Liver (tissue), 8 donors: ENCODE measurements at regions not wholly inside any gene's neighbourhood (a gene's known extent, or its start where the extent isn't known, plus 50 kb on each side); places are given as distances from the start of the nearest gene placed in this dataset.

ENCODE experiments used
- DNase-seq: peaks from one replicate; pipeline ENCODE4 v3.0.0-alpha.2; 2017; ENCODE audit warnings: low spot score
- H3K27ac ChIP-seq, 2 donors: one replicate each; pipeline ENCODE4 v1.7.0; 2013; ENCODE audit warnings: inconsistent platforms in 2 of 2, low read length in 2 of 2, control low read depth in 1 of 2, low read depth in 1 of 2, mild to moderate bottlenecking in 1 of 2
- H3K27me3 ChIP-seq, 4 donors: one replicate each; pipeline versions ENCODE4 v1.6.1 to v1.7.0; 2013; ENCODE audit warnings: low read length in 3 of 4, inconsistent platforms in 1 of 4, mild to moderate bottlenecking in 1 of 4, moderate library complexity in 1 of 4; ENCODE audit not compliant: control insufficient read depth in 4 of 4, insufficient read depth in 4 of 4
- H3K36me3 ChIP-seq, 4 donors: one replicate each; pipeline versions ENCODE4 v1.6.1 to v1.7.0; 2013; ENCODE audit warnings: low read length in 3 of 4, mild to moderate bottlenecking in 3 of 4, low read depth in 1 of 4, moderate library complexity in 1 of 4; ENCODE audit not compliant: control insufficient read depth in 4 of 4, insufficient read depth in 3 of 4
- H3K4me1 ChIP-seq, 4 donors: one replicate each; pipeline versions ENCODE4 v1.6.1 to v1.7.0; 2013; ENCODE audit warnings: low read length in 3 of 4, mild to moderate bottlenecking in 3 of 4, moderate library complexity in 1 of 4; ENCODE audit not compliant: control insufficient read depth in 4 of 4, insufficient read depth in 4 of 4
- H3K4me3 ChIP-seq, 3 donors: one replicate each; pipeline versions ENCODE4 v1.6.1 to v1.7.0; 2013; ENCODE audit warnings: low read length in 3 of 3, control low read depth in 1 of 3, low read depth in 1 of 3, mild to moderate bottlenecking in 1 of 3
- H3K9ac ChIP-seq, 2 donors: one replicate each; pipeline ENCODE4 v1.7.0; 2013; ENCODE audit warnings: low read length in 2 of 2, mild to moderate bottlenecking in 2 of 2, moderate library complexity in 2 of 2, control low read depth in 1 of 2, low read depth in 1 of 2
- H3K9me3 ChIP-seq, 4 donors: one replicate each; pipeline versions ENCODE4 v1.6.1 to v1.7.0; 2013; ENCODE audit warnings: low read length in 3 of 4; ENCODE audit not compliant: control insufficient read depth in 4 of 4
- ATF3 ChIP-seq: IDR thresholded peaks from 2 replicates; pipeline ENCODE4 v1.6.1; 2016; ENCODE audit warnings: antibody characterized with exemption
- CTCF ChIP-seq: fragments of 150-350 bp; IDR thresholded peaks from 2 replicates; pipeline ENCODE4 v1.5.1; 2017; ENCODE audit warnings: improper control_type of control experiment, low read depth, low read length; ENCODE audit not compliant: missing input control
- EGR1 ChIP-seq, 2 donors: IDR thresholded peaks; 2 replicates each; pipeline ENCODE4 v1.6.1; 2016 to 2018; ENCODE audit warnings: antibody characterized with exemption in 2 of 2, low read depth in 2 of 2
- FOXA1 ChIP-seq: IDR thresholded peaks from 2 replicates; pipeline ENCODE4 v1.6.1; 2016; ENCODE audit warnings: antibody characterized with exemption
- FOXA2 ChIP-seq: IDR thresholded peaks from 2 replicates; pipeline ENCODE4 v1.6.1; 2016; ENCODE audit warnings: antibody characterized with exemption
- GABPA ChIP-seq, 2 donors: IDR thresholded peaks in 1 of 2; conservative IDR thresholded peaks in 1 of 2; 2 replicates each; pipeline ENCODE4 v1.6.1; 2016; ENCODE audit warnings: antibody characterized with exemption in 2 of 2, mild to moderate bottlenecking in 1 of 2, moderate library complexity in 1 of 2
- HNF4A ChIP-seq, 2 donors: conservative IDR thresholded peaks; 2 replicates each; pipeline ENCODE4 v1.6.1; 2016; ENCODE audit warnings: antibody characterized with exemption in 2 of 2, mild to moderate bottlenecking in 2 of 2
- HNF4G ChIP-seq: IDR thresholded peaks from 2 replicates; pipeline ENCODE4 v1.6.1; 2016; ENCODE audit warnings: antibody characterized with exemption
- JUND ChIP-seq, 2 donors: IDR thresholded peaks; 2 replicates each; pipeline ENCODE4 v1.6.1; 2016; ENCODE audit warnings: antibody characterized with exemption in 2 of 2
- MAX ChIP-seq: IDR thresholded peaks from 2 replicates; pipeline ENCODE4 v1.6.1; 2016; ENCODE audit warnings: antibody characterized with exemption
- NR2F2 ChIP-seq: IDR thresholded peaks from 2 replicates; pipeline ENCODE4 v1.6.1; 2016; ENCODE audit warnings: antibody characterized with exemption
- RAD21 ChIP-seq, 2 donors: IDR thresholded peaks; 2 replicates each; pipeline ENCODE4 v1.6.1; 2016; ENCODE audit warnings: antibody characterized with exemption in 2 of 2, mild to moderate bottlenecking in 2 of 2
- REST ChIP-seq: IDR thresholded peaks from 2 replicates; pipeline ENCODE4 v1.6.1; 2016; ENCODE audit warnings: antibody characterized with exemption, mild to moderate bottlenecking
- RXRA ChIP-seq, 2 donors: IDR thresholded peaks; 2 replicates each; pipeline ENCODE4 v1.6.1; 2017 to 2018; ENCODE audit warnings: antibody characterized with exemption in 2 of 2, mild to moderate bottlenecking in 1 of 2
- SP1 ChIP-seq: IDR thresholded peaks from 2 replicates; pipeline ENCODE4 v1.6.1; 2018; ENCODE audit warnings: antibody characterized with exemption, mild to moderate bottlenecking
- TAF1 ChIP-seq: conservative IDR thresholded peaks from 2 replicates; pipeline ENCODE4 v1.6.1; 2016; ENCODE audit warnings: antibody characterized with exemption, mild to moderate bottlenecking
- YY1 ChIP-seq: IDR thresholded peaks from 2 replicates; pipeline ENCODE4 v1.6.1; 2016; ENCODE audit warnings: antibody characterized with exemption, mild to moderate bottlenecking
- ZBTB33 ChIP-seq: IDR thresholded peaks from 2 replicates; pipeline ENCODE4 v1.6.1; 2016; ENCODE audit warnings: antibody characterized with exemption
- WGBS: extraction: QIAGEN DNeasy Blood & Tissue Kit; methylation state at CpG from one replicate; pipeline ENCODE4 v1.1.7; 2013; 5-methylcytosine and 5-hydroxymethylcytosine counted together
- donor health status: healthy.
- donor health status: healthy.
- donor health status: healthy.
- donor health status: healthy.
- donor health status: healthy.

- no peak for TF ChIP-seq FOXA1
- TF ChIP-seq EGR1 (IDR thresholded peaks at IDR 0.05; ENCODE audit: low read depth in 2 of 2) = no peak
- TF ChIP-seq GABPA (IDR thresholded peaks at IDR 0.05 in 1 of 2, conservative IDR thresholded peaks at IDR 0.05 in 1 of 2) = no peak
- TF ChIP-seq RXRA (IDR thresholded peaks at IDR 0.05) = no peak
- TF ChIP-seq FOXA2 = no peak
- no peak for TF ChIP-seq YY1
- no peak for TF ChIP-seq HNF4G
- TF ChIP-seq REST = no peak
- TF ChIP-seq RAD21 (IDR thresholded peaks at IDR 0.05) = no peak
- no peak for TF ChIP-seq HNF4A (conservative IDR thresholded peaks at IDR 0.05)
- no peak for TF ChIP-seq CTCF
- no peak for TF ChIP-seq NR2F2
- TF ChIP-seq TAF1 = no peak
- no peak for TF ChIP-seq ZBTB33
- TF ChIP-seq SP1 = no peak
- TF ChIP-seq JUND (IDR thresholded peaks at IDR 0.05) = no peak
- TF ChIP-seq MAX = no peak
- TF ChIP-seq ATF3 = no peak
- Histone ChIP-seq H3K27me3 (peaks cover 0 to 7% (median 0%) of the 10 kb centered on the region in 4 donors), H3K4me1 (no peaks in the 10 kb centered on the region), H3K36me3 (no peaks in the 10 kb centered on the region), H3K4me3 (no peak overlapping the region), H3K9me3 (no peaks in the 10 kb centered on the region), H3K9ac (no peak overlapping the region), H3K27ac (no peak overlapping the region)
- WGBS = 79% methylated on average over 3 of the region's 3 CpGs
- no peak for DNase-seq
These were observed 1526.5 kb upstream of the SLC10A2 start for GRCh38 chr13:104592545-104593250.
